Astrocyte (in vitro differentiated cells and primary cell): ENCODE measurements at regions not wholly inside any gene's neighbourhood (a gene's known extent, or its start where the extent isn't known, plus 50 kb on each side); places are given as distances from the start of the nearest gene placed in this dataset.
"Not testable (repeated sequence)": the region's sequence is repeated elsewhere in the genome, so short reads cannot be mapped to it uniquely, and the experiment has no call there.

Experiments used
- EZH2 ChIP-seq: IDR thresholded peaks from 2 replicates; pipeline ENCODE4 v1.6.1; 2012; ENCODE audit warnings: mild to moderate bottlenecking, low read length, inconsistent platforms; ENCODE audit not compliant: insufficient read depth
- TF ChIP-seq, protein P1 (sequence below): IDR thresholded peaks from 2 replicates; pipeline ENCODE4 v1.5.1; 2011; ENCODE audit warnings: low read depth, mild to moderate bottlenecking, inconsistent platforms, low read length, moderate library complexity; ENCODE audit not compliant: insufficient read depth

DNA sequence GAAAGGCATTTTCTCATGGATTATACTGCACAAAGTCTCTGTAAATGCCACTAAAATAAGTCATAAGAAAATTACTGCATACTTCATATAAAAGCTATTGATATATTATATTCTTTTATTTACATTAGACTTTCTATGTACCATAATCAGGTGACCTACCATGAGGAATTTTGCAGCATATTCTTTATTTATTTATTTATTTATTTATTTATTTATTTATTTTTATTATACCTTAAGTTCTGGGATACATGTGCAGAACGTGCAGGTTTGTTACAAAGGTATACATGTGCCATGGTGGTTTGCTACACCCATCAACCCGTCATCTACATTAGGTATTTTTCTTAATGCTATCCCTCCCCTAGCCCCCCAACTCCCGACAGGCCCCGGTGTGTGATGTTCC is 596.2 kb downstream of the CHSY3 start:
- TF ChIP-seq, protein P1, sequence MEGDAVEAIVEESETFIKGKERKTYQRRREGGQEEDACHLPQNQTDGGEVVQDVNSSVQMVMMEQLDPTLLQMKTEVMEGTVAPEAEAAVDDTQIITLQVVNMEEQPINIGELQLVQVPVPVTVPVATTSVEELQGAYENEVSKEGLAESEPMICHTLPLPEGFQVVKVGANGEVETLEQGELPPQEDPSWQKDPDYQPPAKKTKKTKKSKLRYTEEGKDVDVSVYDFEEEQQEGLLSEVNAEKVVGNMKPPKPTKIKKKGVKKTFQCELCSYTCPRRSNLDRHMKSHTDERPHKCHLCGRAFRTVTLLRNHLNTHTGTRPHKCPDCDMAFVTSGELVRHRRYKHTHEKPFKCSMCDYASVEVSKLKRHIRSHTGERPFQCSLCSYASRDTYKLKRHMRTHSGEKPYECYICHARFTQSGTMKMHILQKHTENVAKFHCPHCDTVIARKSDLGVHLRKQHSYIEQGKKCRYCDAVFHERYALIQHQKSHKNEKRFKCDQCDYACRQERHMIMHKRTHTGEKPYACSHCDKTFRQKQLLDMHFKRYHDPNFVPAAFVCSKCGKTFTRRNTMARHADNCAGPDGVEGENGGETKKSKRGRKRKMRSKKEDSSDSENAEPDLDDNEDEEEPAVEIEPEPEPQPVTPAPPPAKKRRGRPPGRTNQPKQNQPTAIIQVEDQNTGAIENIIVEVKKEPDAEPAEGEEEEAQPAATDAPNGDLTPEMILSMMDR: not testable (repeated sequence)
- TF ChIP-seq EZH2: not testable (repeated sequence)
